NCI-H2196 (cell line): ENCODE measurements at regions not wholly inside any gene's neighbourhood (a gene's known extent, or its start where the extent isn't known, plus 50 kb on each side); places are given as distances from the start of the nearest gene placed in this dataset.
"Not testable (repeated sequence)": the region's sequence is repeated elsewhere in the genome, so short reads cannot be mapped to it uniquely, and the experiment has no call there.

Experiments used
- DNase-seq: peaks from one replicate; lab custom pipeline; 2025; ENCODE audit not compliant: unreplicated experiment; lab: John Stamatoyannopoulos, UW

- DNase-seq: no peak
Observed at GRCh38 chr1:70554341-70554740, 143.3 kb downstream of the CTH start.

- DNase-seq: no peak
Observed at GRCh38 chr1:70556541-70556940, 145.5 kb downstream of the CTH start.

- no peak for DNase-seq
Observed at GRCh38 chr1:70567167-70567566, 156.1 kb downstream of the CTH start.

- DNase-seq: no peak
Observed at GRCh38 chr1:70571191-70571590, 160.1 kb downstream of the CTH start.

GRCh38 chr1:70573317-70573843 is 162.3 kb downstream of the CTH start:
- no peak for DNase-seq

- no peak for DNase-seq
Observed at GRCh38 chr1:70581661-70582060, 170.6 kb downstream of the CTH start.

- no peak for DNase-seq
Observed at GRCh38 chr1:70583522-70583921, 172.5 kb downstream of the CTH start.

- no peak for DNase-seq
Observed at GRCh38 chr1:70586046-70586445, 175.0 kb downstream of the CTH start.

- DNase-seq: no peak
Observed at GRCh38 chr1:70587872-70588366, 176.9 kb downstream of the CTH start.

GRCh38 chr1:70593551-70593950 is 182.5 kb downstream of the CTH start:
- DNase-seq: not testable (repeated sequence)

- no peak for DNase-seq
Observed at GRCh38 chr1:70608815-70609214, 197.7 kb downstream of the CTH start.

- DNase-seq: not testable (repeated sequence)
Observed at GRCh38 chr1:70610164-70610563, 199.1 kb downstream of the CTH start.

- no peak for DNase-seq
Observed at GRCh38 chr1:70616946-70617345, 205.9 kb downstream of the CTH start.

- DNase-seq: no peak
Observed at GRCh38 chr1:70617728-70618127, 206.7 kb downstream of the CTH start.

GRCh38 chr1:70627910-70628309 is 216.8 kb downstream of the CTH start:
- DNase-seq: no peak

- DNase-seq: no peak
Observed at GRCh38 chr1:70628973-70629372, 217.9 kb downstream of the CTH start.

- no peak for DNase-seq
Observed at GRCh38 chr1:70633004-70633403, 221.9 kb downstream of the CTH start.

GRCh38 chr1:70635868-70636267 is 224.8 kb downstream of the CTH start:
- DNase-seq: no peak

- no peak for DNase-seq
Observed at GRCh38 chr1:70641868-70642267, 230.8 kb downstream of the CTH start.

GRCh38 chr1:70656361-70656760 is 245.3 kb downstream of the CTH start:
- no peak for DNase-seq

- no peak for DNase-seq
Observed at GRCh38 chr1:70659891-70660290, 248.8 kb downstream of the CTH start.

- DNase-seq: no peak
Observed at GRCh38 chr1:70666381-70667140, 255.5 kb downstream of the CTH start.
